ENCODE measurements at regions not wholly inside any gene's neighbourhood (a gene's known extent, or its start where the extent isn't known, plus 50 kb on each side); places are given as distances from the start of the nearest gene placed in this dataset.

- POLR2A ChIA-PET, result no interaction called here
- no peak for DNase-seq (ENCODE audit: low read depth, low spot score)
- CTCF ChIA-PET, result no interaction called here
- H3K4me3 ChIP-seq (ENCODE audit: low read depth, low read length), result no peak overlapping the region
- no peak for TF ChIP-seq CTCF (IDR thresholded peaks at IDR 0.05; ENCODE audit: insufficient read depth, low read length, missing control alignments)
Observed at GRCh38 chr20:39137299-39137698, 175.2 kb downstream of the DHX35 start.

- no peak for TF ChIP-seq CTCF (IDR thresholded peaks at IDR 0.05; ENCODE audit: insufficient read depth, low read length, missing control alignments)
- POLR2A ChIA-PET, result no interaction called here
Observed at GRCh38 chr20:39136798-39137197, 174.7 kb downstream of the DHX35 start.

GRCh38 chr20:39135885-39136544 is 173.9 kb downstream of the DHX35 start:
- ChIA-PET CTCF (no interaction called here), POLR2A (no interaction called here)
- no peak for DNase-seq (ENCODE audit: low read depth, low spot score)
- no peak for TF ChIP-seq CTCF (IDR thresholded peaks at IDR 0.05; ENCODE audit: insufficient read depth, low read length, missing control alignments)
- no peak overlapping the region for H3K4me3 ChIP-seq (ENCODE audit: low read depth, low read length)

More at GRCh38 chr20:39136798-39137197, 174.7 kb downstream of the DHX35 start:
- no peak for DNase-seq (ENCODE audit: low read depth, low spot score)
- CTCF ChIA-PET, result no interaction called here
- no peak overlapping the region for H3K4me3 ChIP-seq (ENCODE audit: low read depth, low read length)

GRCh38 chr20:39133201-39133600 is 171.1 kb downstream of the DHX35 start:
- DNase-seq (ENCODE audit: low read depth, low spot score), result no peak
- ChIA-PET POLR2A (no interaction called here), CTCF (no interaction called here)
- no peak for TF ChIP-seq CTCF (IDR thresholded peaks at IDR 0.05; ENCODE audit: insufficient read depth, low read length, missing control alignments)
- no peak overlapping the region for H3K4me3 ChIP-seq (ENCODE audit: low read depth, low read length)

GRCh38 chr20:39132511-39132910 is 170.4 kb downstream of the DHX35 start:
- no peak for DNase-seq (ENCODE audit: low read depth, low spot score)
- no peak for TF ChIP-seq CTCF (IDR thresholded peaks at IDR 0.05; ENCODE audit: insufficient read depth, low read length, missing control alignments)
- POLR2A ChIA-PET, result no interaction called here
- no peak overlapping the region for H3K4me3 ChIP-seq (ENCODE audit: low read depth, low read length)
- CTCF ChIA-PET, result no interaction called here

GRCh38 chr20:39132093-39132492 is 169.9 kb downstream of the DHX35 start:
- no peak for TF ChIP-seq CTCF (IDR thresholded peaks at IDR 0.05; ENCODE audit: insufficient read depth, low read length, missing control alignments)
- ChIA-PET POLR2A (no interaction called here), CTCF (no interaction called here)
- no peak overlapping the region for H3K4me3 ChIP-seq (ENCODE audit: low read depth, low read length)
- DNase-seq (ENCODE audit: low read depth, low spot score), result no peak

All from AG04449 (cell line).